ENCODE measurements at regions not wholly inside any gene's neighbourhood (a gene's known extent, or its start where the extent isn't known, plus 50 kb on each side); places are given as distances from the start of the nearest gene placed in this dataset.

GRCh38 chr3:94776401-94776915, 713.6 kb downstream of the NSUN3 start:
- Histone ChIP-seq H3F3A (ENCODE audit: control insufficient read depth, insufficient read depth) (no peaks in the 10 kb centered on the region), H3K27ac (ENCODE audit: low read depth, low read length) (no peak overlapping the region), H3K4me3 (ENCODE audit: low read length) (no peak overlapping the region), H3K36me3 (ENCODE audit: control insufficient read depth, low read length) (no peaks in the 10 kb centered on the region), H3K4me2 (ENCODE audit: low read length) (no peak overlapping the region), H3K4me1 (ENCODE audit: control insufficient read depth, low read length) (no peaks in the 10 kb centered on the region), H3K9me2 (replicated peaks; ENCODE audit: control insufficient read depth, low read length) (no peaks in the 10 kb centered on the region; the same call in 1 of the 2 replicates), H3K79me2 (ENCODE audit: control insufficient read depth, low read length) (no peaks in the 10 kb centered on the region), H3K9me3 (ENCODE audit: control insufficient read depth, insufficient read depth, low read length) (no peaks in the 10 kb centered on the region), H4K20me1 (ENCODE audit: control insufficient read depth, insufficient read depth, low read depth, low read length) (no peaks in the 10 kb centered on the region), H3K27me3 (ENCODE audit: control insufficient read depth, low read length) (no peaks in the 10 kb centered on the region)
- TF ChIP-seq CTCF (IDR thresholded peaks at IDR 0.05; ENCODE audit: low read depth, low read length, poor library complexity, severe bottlenecking) (no peak), EZH2phosphoT487 (IDR thresholded peaks at IDR 0.05; ENCODE audit: borderline replicate concordance, low read length) (no peak)

GRCh38 chr3:94778289-94778688, 715.4 kb downstream of the NSUN3 start:
- no peak overlapping the region for H3K4me3 ChIP-seq (ENCODE audit: low read length)
- H4K20me1 ChIP-seq (ENCODE audit: control insufficient read depth, insufficient read depth, low read depth, low read length) = no peaks in the 10 kb centered on the region
- H3K9me2 ChIP-seq (replicated peaks; ENCODE audit: control insufficient read depth, low read length) = no peaks in the 10 kb centered on the region; the same call in 1 of the 2 replicates
- H3K4me2 ChIP-seq (ENCODE audit: low read length) = no peak overlapping the region
- no peaks in the 10 kb centered on the region for H3K27me3 ChIP-seq (ENCODE audit: control insufficient read depth, low read length)
- no peaks in the 10 kb centered on the region for H3K36me3 ChIP-seq (ENCODE audit: control insufficient read depth, low read length)
- H3K4me1 ChIP-seq (ENCODE audit: control insufficient read depth, low read length) = no peaks in the 10 kb centered on the region
- no peaks in the 10 kb centered on the region for H3K79me2 ChIP-seq (ENCODE audit: control insufficient read depth, low read length)
- no peak overlapping the region for H3K27ac ChIP-seq (ENCODE audit: low read depth, low read length)
- H3F3A ChIP-seq (ENCODE audit: control insufficient read depth, insufficient read depth) = no peaks in the 10 kb centered on the region
- H3K9me3 ChIP-seq (ENCODE audit: control insufficient read depth, insufficient read depth, low read length) = no peaks in the 10 kb centered on the region
- TF ChIP-seq CTCF (IDR thresholded peaks at IDR 0.05; ENCODE audit: low read depth, low read length, poor library complexity, severe bottlenecking) (no peak), EZH2phosphoT487 (IDR thresholded peaks at IDR 0.05; ENCODE audit: borderline replicate concordance, low read length) (no peak)

DNA sequence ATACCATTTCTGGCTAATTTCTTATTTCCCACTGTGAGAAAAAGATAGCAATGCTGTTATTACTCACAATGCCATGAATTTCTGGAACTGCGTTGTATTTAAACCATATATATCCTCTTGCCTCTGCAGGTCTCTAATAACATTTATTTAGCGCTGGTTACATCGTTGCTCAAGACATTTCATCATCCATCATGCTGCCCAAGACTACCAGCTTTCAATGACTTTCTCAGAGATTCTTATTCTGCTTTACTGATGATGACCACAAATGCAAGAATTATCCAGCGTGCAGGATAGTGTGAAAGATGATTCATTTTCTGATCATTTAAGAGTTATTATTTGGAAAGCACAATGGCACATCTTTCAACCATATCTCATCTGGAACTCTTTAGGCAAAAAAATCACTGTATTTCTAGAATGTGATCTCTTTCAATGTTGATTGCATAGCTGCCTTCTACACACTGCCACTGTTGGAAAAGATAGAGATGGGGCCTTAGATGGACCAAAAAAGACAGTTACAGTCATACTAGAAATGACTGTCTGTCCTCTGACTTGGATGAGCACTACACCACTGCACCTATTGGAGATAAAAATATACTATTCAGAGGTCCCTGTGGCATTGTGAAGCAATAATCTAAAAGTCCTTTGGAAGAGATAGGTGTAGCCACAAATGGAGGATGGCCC, 716.1 kb downstream of the NSUN3 start:
- no peaks in the 10 kb centered on the region for H3K27me3 ChIP-seq (ENCODE audit: control insufficient read depth, low read length)
- H4K20me1 ChIP-seq (ENCODE audit: control insufficient read depth, insufficient read depth, low read depth, low read length) = no peaks in the 10 kb centered on the region
- no peaks in the 10 kb centered on the region; the same call in 1 of the 2 replicates for H3K9me2 ChIP-seq (replicated peaks; ENCODE audit: control insufficient read depth, low read length)
- no peaks in the 10 kb centered on the region for H3K79me2 ChIP-seq (ENCODE audit: control insufficient read depth, low read length)
- no peaks in the 10 kb centered on the region for H3K4me1 ChIP-seq (ENCODE audit: control insufficient read depth, low read length)
- H3K4me2 ChIP-seq (ENCODE audit: low read length) = no peak overlapping the region
- H3K27ac ChIP-seq (ENCODE audit: low read depth, low read length) = no peak overlapping the region
- H3K4me3 ChIP-seq (ENCODE audit: low read length) = no peak overlapping the region
- TF ChIP-seq CTCF (IDR thresholded peaks at IDR 0.05; ENCODE audit: low read depth, low read length, poor library complexity, severe bottlenecking) (no peak), EZH2phosphoT487 (IDR thresholded peaks at IDR 0.05; ENCODE audit: borderline replicate concordance, low read length) (no peak)
- H3K9me3 ChIP-seq (ENCODE audit: control insufficient read depth, insufficient read depth, low read length) = no peaks in the 10 kb centered on the region
- no peaks in the 10 kb centered on the region for H3K36me3 ChIP-seq (ENCODE audit: control insufficient read depth, low read length)
- no peaks in the 10 kb centered on the region for H3F3A ChIP-seq (ENCODE audit: control insufficient read depth, insufficient read depth)

All from DOHH2 (cell line).